Nephron progenitor cell (in vitro differentiated cells): ENCODE measurements at regions not wholly inside any gene's neighbourhood (a gene's known extent, or its start where the extent isn't known, plus 50 kb on each side); places are given as distances from the start of the nearest gene placed in this dataset.

Experiments
- DNase-seq: peaks from one replicate; pipeline ENCODE4 v3.0.0; 2021
- H3K27ac Mint-ChIP-seq: 2 replicates; pipeline ENCODE4 v1.8.0; 2021; ENCODE audit warnings: mild to moderate bottlenecking, moderate library complexity, mixed read lengths
- H3K27me3 Mint-ChIP-seq: 2 replicates; pipeline ENCODE4 v1.8.0; 2021; ENCODE audit warnings: mild to moderate bottlenecking, low read depth, mixed read lengths; ENCODE audit not compliant: poor library complexity
- H3K36me3 Mint-ChIP-seq: 2 replicates; pipeline ENCODE4 v1.8.0; 2021; ENCODE audit warnings: low read depth, mixed read lengths
- H3K4me1 Mint-ChIP-seq: 2 replicates; pipeline ENCODE4 v1.8.0; 2021; ENCODE audit warnings: mixed read lengths
- H3K4me3 Mint-ChIP-seq: 2 replicates; pipeline ENCODE4 v1.8.0; 2021; ENCODE audit warnings: mild to moderate bottlenecking, moderate library complexity, mixed read lengths
- H3K9me3 Mint-ChIP-seq: 2 replicates; pipeline ENCODE4 v1.8.0; 2021; ENCODE audit warnings: mild to moderate bottlenecking, moderate library complexity, mixed read lengths
- CTCF ChIP-seq: fragments of 200-600 bp; sonication (generic); IDR thresholded peaks from 2 replicates; pipeline ENCODE4 v1.5.0; 2021; ENCODE audit warnings: antibody characterized with exemption

- Mint-ChIP-seq H3K4me1 (peaks cover 36% of the 10 kb centered on the region), H3K9me3 (peaks cover 13% of the 10 kb centered on the region), H3K27ac (peak overlapping the region; percentile 58), H3K27me3 (peaks cover under 1% of the 10 kb centered on the region), H3K4me3 (no peak overlapping the region), H3K36me3 (no peaks in the 10 kb centered on the region)
- DNase-seq = no peak
- no peak for TF ChIP-seq CTCF
Measured at GRCh38 chr18:76153691-76154090, 341.4 kb downstream of the ZNF516 start.

- Mint-ChIP-seq H3K27ac (no peak overlapping the region), H3K9me3 (no peaks in the 10 kb centered on the region), H3K27me3 (peaks cover 9% of the 10 kb centered on the region), H3K4me3 (no peak overlapping the region), H3K36me3 (no peaks in the 10 kb centered on the region), H3K4me1 (peaks cover 61% of the 10 kb centered on the region)
- no peak for TF ChIP-seq CTCF
- no peak for DNase-seq
Measured at GRCh38 chr18:76149734-76150133, 345.3 kb downstream of the ZNF516 start.

GRCh38 chr18:76149284-76149683, 345.8 kb downstream of the ZNF516 start:
- no peaks in the 10 kb centered on the region for H3K9me3 Mint-ChIP-seq
- H3K4me3 Mint-ChIP-seq = no peak overlapping the region
- H3K27me3 Mint-ChIP-seq = peaks cover 11% of the 10 kb centered on the region
- no peak overlapping the region for H3K27ac Mint-ChIP-seq
- no peaks in the 10 kb centered on the region for H3K36me3 Mint-ChIP-seq
- DNase-seq = no peak
- no peak for TF ChIP-seq CTCF
- H3K4me1 Mint-ChIP-seq = peaks cover 58% of the 10 kb centered on the region

GRCh38 chr18:76145521-76146376, 349.3 kb downstream of the ZNF516 start:
- Mint-ChIP-seq H3K27ac (peak overlapping the region; percentile 8), H3K27me3 (peaks cover 19% of the 10 kb centered on the region), H3K36me3 (no peaks in the 10 kb centered on the region), H3K4me3 (no peak overlapping the region), H3K9me3 (no peaks in the 10 kb centered on the region), H3K4me1 (peaks cover 25% of the 10 kb centered on the region)
- no peak for TF ChIP-seq CTCF
- DNase-seq = no peak

GRCh38 chr18:76144844-76145243, 350.2 kb downstream of the ZNF516 start:
- Mint-ChIP-seq H3K27me3 (peaks cover 19% of the 10 kb centered on the region), H3K27ac (no peak overlapping the region), H3K9me3 (peaks cover 5% of the 10 kb centered on the region), H3K36me3 (no peaks in the 10 kb centered on the region), H3K4me3 (no peak overlapping the region), H3K4me1 (peaks cover 25% of the 10 kb centered on the region)
- no peak for TF ChIP-seq CTCF
- no peak for DNase-seq

GRCh38 chr18:76142611-76143010, 352.4 kb downstream of the ZNF516 start:
- Mint-ChIP-seq H3K4me1 (peaks cover 19% of the 10 kb centered on the region), H3K36me3 (no peaks in the 10 kb centered on the region), H3K27ac (no peak overlapping the region), H3K27me3 (peaks cover 15% of the 10 kb centered on the region), H3K9me3 (peaks cover 5% of the 10 kb centered on the region), H3K4me3 (no peak overlapping the region)
- no peak for DNase-seq
- TF ChIP-seq CTCF = no peak
